WTC11 (cell line): ENCODE measurements at regions not wholly inside any gene's neighbourhood (a gene's known extent, or its start where the extent isn't known, plus 50 kb on each side); places are given as distances from the start of the nearest gene placed in this dataset.

ENCODE experiments used
- ATAC-seq: fragments of 200-7000 bp; cut with Tn5 transposase; 2 replicates; pipeline ENCODE4 v1.10.0; 2021; ENCODE audit warnings: mild to moderate bottlenecking, moderate library complexity
- CTCF ChIA-PET: fragments of 300-600 bp; sonication (Branson Sonifier 250); formaldehyde crosslinking; loops from one replicate; lab custom pipeline; 2021; ENCODE audit warnings: antibody characterized with exemption; lab: Charles Lee
- POLR2A ChIA-PET: fragments of 350-600 bp; sonication (Branson Sonifier 250); formaldehyde crosslinking; loops from one replicate; lab custom pipeline; 2021; ENCODE audit warnings: antibody characterized with exemption; lab: Charles Lee
- DNase-seq: peaks from one replicate; pipeline ENCODE4 v3.0.0; 2021; ENCODE audit warnings: low spot score
- H3K27ac Mint-ChIP-seq: 2 replicates; pipeline ENCODE4 v1.8.0; 2021; ENCODE audit warnings: mixed read lengths
- H3K27me3 Mint-ChIP-seq: 2 replicates; pipeline ENCODE4 v1.8.0; 2021; ENCODE audit warnings: low read depth, mild to moderate bottlenecking, moderate library complexity, mixed read lengths
- H3K36me3 Mint-ChIP-seq: 2 replicates; pipeline ENCODE4 v1.8.0; 2021; ENCODE audit warnings: mixed read lengths
- H3K4me1 Mint-ChIP-seq: 2 replicates; pipeline ENCODE4 v1.8.0; 2022; ENCODE audit warnings: mixed read lengths
- H3K4me3 Mint-ChIP-seq: 2 replicates; pipeline ENCODE4 v1.8.0; 2021; ENCODE audit warnings: mild to moderate bottlenecking, moderate library complexity, mixed read lengths
- H3K9me3 Mint-ChIP-seq: 2 replicates; pipeline ENCODE4 v1.8.0; 2021; ENCODE audit warnings: mixed read lengths
- GABPB1 ChIP-seq: sonication (generic); formaldehyde crosslinking; IDR thresholded peaks from 2 replicates; pipeline ENCODE4 v1.8.1; 2023; ENCODE audit warnings: mild to moderate bottlenecking, missing genetic modification reagents
- GTF2I ChIP-seq: fragments of 250-450 bp; sonication (Bioruptor Pico); conservative IDR thresholded peaks from 2 replicates; pipeline ENCODE4 v1.4.0; 2021; ENCODE audit warnings: mild to moderate bottlenecking
- MYBL2 ChIP-seq: sonication (generic); formaldehyde crosslinking; IDR thresholded peaks from 2 replicates; pipeline ENCODE4 v1.8.1; 2023; ENCODE audit warnings: mild to moderate bottlenecking, moderate library complexity, missing genetic modification reagents
- NFATC4 ChIP-seq: fragments of 250-450 bp; sonication (Bioruptor Pico); IDR thresholded peaks from 2 replicates; pipeline ENCODE4 v1.9.0; 2021; ENCODE audit warnings: mild to moderate bottlenecking
- NR1H2 ChIP-seq: sonication (generic); formaldehyde crosslinking; IDR thresholded peaks from 2 replicates; pipeline ENCODE4 v1.9.0; 2021; ENCODE audit warnings: mild to moderate bottlenecking, moderate library complexity, missing genetic modification reagents
- NR3C1 ChIP-seq: sonication (generic); formaldehyde crosslinking; conservative IDR thresholded peaks from 2 replicates; pipeline ENCODE4 v1.8.1; 2023; ENCODE audit warnings: low read depth, mild to moderate bottlenecking, missing genetic modification reagents
- OVOL2 ChIP-seq: fragments of 250-450 bp; sonication (Bioruptor Pico); IDR thresholded peaks from 2 replicates; pipeline ENCODE4 v1.9.0; 2021; ENCODE audit warnings: mild to moderate bottlenecking, borderline replicate concordance
- RORB ChIP-seq: fragments of 250-450 bp; sonication (Bioruptor Pico); IDR thresholded peaks from 2 replicates; pipeline ENCODE4 v1.9.0; 2021; ENCODE audit warnings: mild to moderate bottlenecking
- SMAD4 ChIP-seq: sonication (generic); formaldehyde crosslinking; IDR thresholded peaks from 2 replicates; pipeline ENCODE4 v1.8.0; 2022; ENCODE audit warnings: mild to moderate bottlenecking, missing genetic modification reagents
- TCF7 ChIP-seq: sonication (generic); formaldehyde crosslinking; IDR thresholded peaks from 2 replicates; pipeline ENCODE4 v1.8.0; 2022; ENCODE audit warnings: mild to moderate bottlenecking, low read depth, missing genetic modification reagents, moderate library complexity
- ZNF121 ChIP-seq: sonication (generic); formaldehyde crosslinking; IDR thresholded peaks from 2 replicates; pipeline ENCODE4 v1.8.0; 2023; ENCODE audit warnings: missing genetic modification reagents
- ZNF138 ChIP-seq: sonication (generic); formaldehyde crosslinking; conservative IDR thresholded peaks from 2 replicates; pipeline ENCODE4 v1.8.1; 2022; ENCODE audit warnings: mild to moderate bottlenecking, moderate library complexity, missing genetic modification reagents
- ZNF396 ChIP-seq: fragments of 250-450 bp; sonication (Bioruptor Pico); IDR thresholded peaks from 2 replicates; pipeline ENCODE4 v1.8.0; 2021; ENCODE audit warnings: mild to moderate bottlenecking, moderate library complexity, borderline replicate concordance
- ZNF416 ChIP-seq: fragments of 250-450 bp; sonication (Bioruptor Pico); IDR thresholded peaks from 2 replicates; pipeline ENCODE4 v1.9.0; 2021; ENCODE audit warnings: mild to moderate bottlenecking, inconsistent platforms
- TF ChIP-seq, protein P1 (sequence below): sonication (generic); formaldehyde crosslinking; IDR thresholded peaks from 2 replicates; pipeline ENCODE4 v1.8.1; 2023; ENCODE audit warnings: mild to moderate bottlenecking, missing genetic modification reagents, moderate library complexity
- TF ChIP-seq, protein P2 (sequence below): fragments of 250-450 bp; sonication (Bioruptor Pico); IDR thresholded peaks from 2 replicates; pipeline ENCODE4 v1.9.0; 2021; ENCODE audit warnings: moderate library complexity, mild to moderate bottlenecking, inconsistent platforms, borderline replicate concordance
- TF ChIP-seq, protein P3 (sequence below): sonication (generic); formaldehyde crosslinking; IDR thresholded peaks from 2 replicates; pipeline ENCODE4 v1.8.0; 2023; ENCODE audit warnings: mild to moderate bottlenecking, missing genetic modification reagents
- TF ChIP-seq, protein P4 (sequence below): fragments of 200-600 bp; IDR thresholded peaks from 2 replicates; pipeline ENCODE4 v1.8.0; 2022; ENCODE audit warnings: antibody characterized with exemption
- TF ChIP-seq, protein P5 (sequence below): fragments of 250-450 bp; sonication (Bioruptor Pico); IDR thresholded peaks from 2 replicates; pipeline ENCODE4 v2.1.2; 2022; ENCODE audit warnings: mild to moderate bottlenecking, moderate library complexity
- TF ChIP-seq, protein P6 (sequence below): sonication (generic); formaldehyde crosslinking; IDR thresholded peaks from 2 replicates; pipeline ENCODE4 v1.8.0; 2022; ENCODE audit warnings: mild to moderate bottlenecking, missing genetic modification reagents

DNA sequence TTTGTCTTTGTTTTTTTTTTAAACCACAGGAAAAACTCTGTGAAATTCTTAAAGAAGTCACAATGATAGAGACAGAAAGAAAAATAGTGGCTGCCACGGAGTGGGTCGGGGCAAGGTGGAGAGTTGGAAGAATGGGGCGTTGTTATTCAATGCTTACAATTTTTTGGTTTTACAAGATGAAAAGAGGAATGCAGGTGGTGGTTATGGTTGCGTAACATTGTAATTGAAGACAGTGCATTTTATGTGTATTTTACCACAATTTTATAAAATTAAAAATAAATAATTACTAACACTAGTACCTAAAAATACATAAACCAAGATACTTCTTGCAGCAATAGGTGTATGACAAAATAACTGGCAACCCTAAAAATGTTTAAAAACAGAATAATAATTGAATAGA is 76.9 kb upstream of the VOPP1 start:
- POLR2A ChIA-PET, result no interaction called here

DNA sequence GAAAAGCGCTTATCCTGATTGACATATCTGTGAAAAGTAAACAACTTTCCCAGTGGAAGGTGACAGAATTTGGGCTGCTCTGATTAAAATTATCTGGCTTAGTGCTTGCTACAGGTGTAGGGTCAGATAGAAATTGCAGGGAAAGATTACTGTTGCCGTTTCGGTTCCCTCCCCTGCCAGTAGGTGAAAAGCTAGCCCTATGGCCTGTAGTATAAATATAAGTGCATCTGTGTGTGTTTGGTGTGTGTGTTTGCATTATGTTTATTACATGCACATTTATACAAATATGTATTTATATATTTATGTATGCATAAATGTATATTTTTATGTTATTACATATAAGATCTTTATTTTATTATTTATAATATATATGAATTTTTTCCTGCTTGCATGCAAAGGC is 72.3 kb upstream of the VOPP1 start:
- Mint-ChIP-seq H3K4me1 (no peaks in the 10 kb centered on the region), H3K4me3 (no peak overlapping the region), H3K36me3 (peaks cover 4% of the 10 kb centered on the region; the same call in 1 of the 2 replicates), H3K27ac (no peak overlapping the region), H3K9me3 (peaks cover 16% of the 10 kb centered on the region), H3K27me3 (peaks cover 1% of the 10 kb centered on the region)
- TF ChIP-seq, protein P1, sequence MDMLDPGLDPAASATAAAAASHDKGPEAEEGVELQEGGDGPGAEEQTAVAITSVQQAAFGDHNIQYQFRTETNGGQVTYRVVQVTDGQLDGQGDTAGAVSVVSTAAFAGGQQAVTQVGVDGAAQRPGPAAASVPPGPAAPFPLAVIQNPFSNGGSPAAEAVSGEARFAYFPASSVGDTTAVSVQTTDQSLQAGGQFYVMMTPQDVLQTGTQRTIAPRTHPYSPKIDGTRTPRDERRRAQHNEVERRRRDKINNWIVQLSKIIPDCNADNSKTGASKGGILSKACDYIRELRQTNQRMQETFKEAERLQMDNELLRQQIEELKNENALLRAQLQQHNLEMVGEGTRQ (CRISPR knock-in tag), result no peak
- TF ChIP-seq RORB, result no peak
- TF ChIP-seq, protein P2, sequence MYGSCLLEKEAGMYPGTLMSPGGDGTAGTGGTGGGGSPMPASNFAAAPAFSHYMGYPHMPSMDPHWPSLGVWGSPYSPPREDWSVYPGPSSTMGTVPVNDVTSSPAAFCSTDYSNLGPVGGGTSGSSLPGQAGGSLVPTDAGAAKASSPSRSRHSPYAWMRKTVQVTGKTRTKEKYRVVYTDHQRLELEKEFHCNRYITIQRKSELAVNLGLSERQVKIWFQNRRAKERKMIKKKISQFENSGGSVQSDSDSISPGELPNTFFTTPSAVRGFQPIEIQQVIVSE (CRISPR knock-in tag), result no peak
- ATAC-seq (no peak), DNase-seq (no peak)
- ChIA-PET CTCF (no interaction called here), POLR2A (no interaction called here)

More for the DNA sequence above, 76.9 kb upstream of the VOPP1 start:
- Mint-ChIP-seq H3K9me3 (peaks cover 23% of the 10 kb centered on the region), H3K36me3 (peaks cover 4% of the 10 kb centered on the region; the same call in 1 of the 2 replicates), H3K4me1 (no peaks in the 10 kb centered on the region), H3K27ac (no peak overlapping the region), H3K4me3 (no peak overlapping the region), H3K27me3 (no peaks in the 10 kb centered on the region; the same call in none of the 2 replicates)
- ATAC-seq (no peak), DNase-seq (no peak)
- CTCF ChIA-PET, result no interaction called here
- TF ChIP-seq NR1H2 (CRISPR knock-in tag) (no peak), NFATC4 (CRISPR knock-in tag) (no peak), ZNF416 (CRISPR knock-in tag) (no peak), TCF7 (CRISPR knock-in tag) (no peak), GTF2I (no peak), NR3C1 (no peak), ZNF121 (CRISPR knock-in tag) (no peak), GABPB1 (CRISPR knock-in tag) (no peak), MYBL2 (CRISPR knock-in tag) (no peak), ZNF138 (no peak), SMAD4 (CRISPR knock-in tag) (no peak), ZNF396 (CRISPR knock-in tag) (no peak), OVOL2 (no peak)
- TF ChIP-seq, protein P3, sequence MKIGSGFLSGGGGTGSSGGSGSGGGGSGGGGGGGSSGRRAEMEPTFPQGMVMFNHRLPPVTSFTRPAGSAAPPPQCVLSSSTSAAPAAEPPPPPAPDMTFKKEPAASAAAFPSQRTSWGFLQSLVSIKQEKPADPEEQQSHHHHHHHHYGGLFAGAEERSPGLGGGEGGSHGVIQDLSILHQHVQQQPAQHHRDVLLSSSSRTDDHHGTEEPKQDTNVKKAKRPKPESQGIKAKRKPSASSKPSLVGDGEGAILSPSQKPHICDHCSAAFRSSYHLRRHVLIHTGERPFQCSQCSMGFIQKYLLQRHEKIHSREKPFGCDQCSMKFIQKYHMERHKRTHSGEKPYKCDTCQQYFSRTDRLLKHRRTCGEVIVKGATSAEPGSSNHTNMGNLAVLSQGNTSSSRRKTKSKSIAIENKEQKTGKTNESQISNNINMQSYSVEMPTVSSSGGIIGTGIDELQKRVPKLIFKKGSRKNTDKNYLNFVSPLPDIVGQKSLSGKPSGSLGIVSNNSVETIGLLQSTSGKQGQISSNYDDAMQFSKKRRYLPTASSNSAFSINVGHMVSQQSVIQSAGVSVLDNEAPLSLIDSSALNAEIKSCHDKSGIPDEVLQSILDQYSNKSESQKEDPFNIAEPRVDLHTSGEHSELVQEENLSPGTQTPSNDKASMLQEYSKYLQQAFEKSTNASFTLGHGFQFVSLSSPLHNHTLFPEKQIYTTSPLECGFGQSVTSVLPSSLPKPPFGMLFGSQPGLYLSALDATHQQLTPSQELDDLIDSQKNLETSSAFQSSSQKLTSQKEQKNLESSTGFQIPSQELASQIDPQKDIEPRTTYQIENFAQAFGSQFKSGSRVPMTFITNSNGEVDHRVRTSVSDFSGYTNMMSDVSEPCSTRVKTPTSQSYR, result no peak
- TF ChIP-seq, protein P4, sequence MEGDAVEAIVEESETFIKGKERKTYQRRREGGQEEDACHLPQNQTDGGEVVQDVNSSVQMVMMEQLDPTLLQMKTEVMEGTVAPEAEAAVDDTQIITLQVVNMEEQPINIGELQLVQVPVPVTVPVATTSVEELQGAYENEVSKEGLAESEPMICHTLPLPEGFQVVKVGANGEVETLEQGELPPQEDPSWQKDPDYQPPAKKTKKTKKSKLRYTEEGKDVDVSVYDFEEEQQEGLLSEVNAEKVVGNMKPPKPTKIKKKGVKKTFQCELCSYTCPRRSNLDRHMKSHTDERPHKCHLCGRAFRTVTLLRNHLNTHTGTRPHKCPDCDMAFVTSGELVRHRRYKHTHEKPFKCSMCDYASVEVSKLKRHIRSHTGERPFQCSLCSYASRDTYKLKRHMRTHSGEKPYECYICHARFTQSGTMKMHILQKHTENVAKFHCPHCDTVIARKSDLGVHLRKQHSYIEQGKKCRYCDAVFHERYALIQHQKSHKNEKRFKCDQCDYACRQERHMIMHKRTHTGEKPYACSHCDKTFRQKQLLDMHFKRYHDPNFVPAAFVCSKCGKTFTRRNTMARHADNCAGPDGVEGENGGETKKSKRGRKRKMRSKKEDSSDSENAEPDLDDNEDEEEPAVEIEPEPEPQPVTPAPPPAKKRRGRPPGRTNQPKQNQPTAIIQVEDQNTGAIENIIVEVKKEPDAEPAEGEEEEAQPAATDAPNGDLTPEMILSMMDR, result no peak
- TF ChIP-seq, protein P1 (CRISPR knock-in tag), result no peak
- TF ChIP-seq, protein P5, sequence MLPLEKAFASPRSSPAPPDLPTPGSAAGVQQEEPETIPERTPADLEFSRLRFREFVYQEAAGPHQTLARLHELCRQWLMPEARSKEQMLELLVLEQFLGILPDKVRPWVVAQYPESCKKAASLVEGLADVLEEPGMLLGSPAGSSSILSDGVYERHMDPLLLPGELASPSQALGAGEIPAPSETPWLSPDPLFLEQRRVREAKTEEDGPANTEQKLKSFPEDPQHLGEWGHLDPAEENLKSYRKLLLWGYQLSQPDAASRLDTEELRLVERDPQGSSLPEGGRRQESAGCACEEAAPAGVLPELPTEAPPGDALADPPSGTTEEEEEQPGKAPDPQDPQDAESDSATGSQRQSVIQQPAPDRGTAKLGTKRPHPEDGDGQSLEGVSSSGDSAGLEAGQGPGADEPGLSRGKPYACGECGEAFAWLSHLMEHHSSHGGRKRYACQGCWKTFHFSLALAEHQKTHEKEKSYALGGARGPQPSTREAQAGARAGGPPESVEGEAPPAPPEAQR (CRISPR knock-in tag), result no peak
- TF ChIP-seq, protein P6, sequence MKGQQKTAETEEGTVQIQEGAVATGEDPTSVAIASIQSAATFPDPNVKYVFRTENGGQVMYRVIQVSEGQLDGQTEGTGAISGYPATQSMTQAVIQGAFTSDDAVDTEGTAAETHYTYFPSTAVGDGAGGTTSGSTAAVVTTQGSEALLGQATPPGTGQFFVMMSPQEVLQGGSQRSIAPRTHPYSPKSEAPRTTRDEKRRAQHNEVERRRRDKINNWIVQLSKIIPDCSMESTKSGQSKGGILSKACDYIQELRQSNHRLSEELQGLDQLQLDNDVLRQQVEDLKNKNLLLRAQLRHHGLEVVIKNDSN (CRISPR knock-in tag), result no peak
